GM13976 (cell line): ENCODE measurements at regions not wholly inside any gene's neighbourhood (a gene's known extent, or its start where the extent isn't known, plus 50 kb on each side); places are given as distances from the start of the nearest gene placed in this dataset.
"Not testable (repeated sequence)": the region's sequence is repeated elsewhere in the genome, so short reads cannot be mapped to it uniquely, and the experiment has no call there.

ENCODE experiments used
- DNase-seq: peaks from one replicate; pipeline ENCODE4 v3.0.0; 2012; ENCODE audit warnings: low spot score
- CTCF ChIP-seq: IDR thresholded peaks from 2 replicates; pipeline ENCODE4 v1.5.1; 2012; ENCODE audit warnings: borderline replicate concordance, mild to moderate bottlenecking; ENCODE audit not compliant: insufficient read depth; ENCODE audit errors: extremely low read depth, missing control alignments, control extremely low read depth
- in situ Hi-C: fragments of 300-500 bp; cut with MboI; formaldehyde crosslinking; loops from one replicate; pipeline ENCODE4 v1.12.0; 2022; ENCODE audit warnings: low sequenced_read_pairs, mixed read lengths, inconsistent platforms; ENCODE audit not compliant: unreplicated experiment

- no peak for TF ChIP-seq CTCF
- in situ Hi-C loops: no loop called here
- DNase-seq: no peak
These were observed 1214.8 kb downstream of the STIM2 start for GRCh38 chr4:28075401-28075956.

GRCh38 chr4:28077203-28077602 lies 1216.6 kb downstream of the STIM2 start:
- not testable (repeated sequence) for DNase-seq

GRCh38 chr4:28082686-28083390 lies 1222.2 kb downstream of the STIM2 start:
- DNase-seq: no peak
- in situ Hi-C loops: no loop called here
- no peak for TF ChIP-seq CTCF

More at GRCh38 chr4:28077203-28077602, 1216.6 kb downstream of the STIM2 start:
- in situ Hi-C loops: not testable (repeated sequence)

- in situ Hi-C loops: no loop called here
- no peak for DNase-seq
These were observed 1232.0 kb downstream of the STIM2 start for GRCh38 chr4:28092610-28093009.

GRCh38 chr4:28093071-28093470 lies 1232.4 kb downstream of the STIM2 start:
- no peak for TF ChIP-seq CTCF
- DNase-seq: no peak
- in situ Hi-C loops: no loop called here

More at GRCh38 chr4:28092610-28093009, 1232.0 kb downstream of the STIM2 start:
- no peak for TF ChIP-seq CTCF

- no peak for DNase-seq
- in situ Hi-C loops: no loop called here
- TF ChIP-seq CTCF: no peak
These were observed 1240.9 kb downstream of the STIM2 start for GRCh38 chr4:28101583-28101982.

- no peak for DNase-seq
- in situ Hi-C loops: no loop called here
- TF ChIP-seq CTCF: no peak
These were observed 1244.7 kb downstream of the STIM2 start for GRCh38 chr4:28105271-28105859.
